Thymus (tissue), 11 donors: ENCODE measurements at regions not wholly inside any gene's neighbourhood (a gene's known extent, or its start where the extent isn't known, plus 50 kb on each side); places are given as distances from the start of the nearest gene placed in this dataset.
"Not testable (repeated sequence)": the region's sequence is repeated elsewhere in the genome, so short reads cannot be mapped to it uniquely, and the experiment has no call there.

ENCODE experiments used
- DNase-seq, 9 donors: peaks; one replicate each; pipeline ENCODE4 v3.0.0-alpha.2; 2013; ENCODE audit warnings: low spot score in 9 of 9, low read depth in 6 of 9, missing footprints in 1 of 9
- H3K27ac ChIP-seq, 2 donors: one replicate each; pipeline ENCODE4 v1.5.1; 2013; ENCODE audit warnings: control low read depth in 1 of 2, low read depth in 1 of 2, low read length in 1 of 2, mild to moderate bottlenecking in 1 of 2, moderate library complexity in 1 of 2
- H3K27me3 ChIP-seq, 2 donors: one replicate each; pipeline ENCODE4 v1.5.1; 2013; ENCODE audit warnings: low read length in 1 of 2; ENCODE audit not compliant: control insufficient read depth in 2 of 2, insufficient read depth in 1 of 2
- H3K36me3 ChIP-seq, 2 donors: one replicate each; pipeline ENCODE4 v1.5.1; 2013; ENCODE audit warnings: low read length in 1 of 2, mild to moderate bottlenecking in 1 of 2, moderate library complexity in 1 of 2; ENCODE audit not compliant: control insufficient read depth in 2 of 2, insufficient read depth in 2 of 2
- H3K4me1 ChIP-seq, 2 donors: one replicate each; pipeline ENCODE4 v1.5.1; 2013; ENCODE audit warnings: low read length in 2 of 2; ENCODE audit not compliant: control insufficient read depth in 2 of 2, insufficient read depth in 2 of 2
- H3K4me3 ChIP-seq, 2 donors: one replicate each; pipeline ENCODE4 v1.5.1; 2013; ENCODE audit warnings: low read length in 2 of 2, control low read depth in 1 of 2, mild to moderate bottlenecking in 1 of 2
- H3K9me3 ChIP-seq, 2 donors: one replicate each; pipeline ENCODE4 v1.5.1; 2013; ENCODE audit warnings: low read length in 1 of 2, mild to moderate bottlenecking in 1 of 2; ENCODE audit not compliant: control insufficient read depth in 2 of 2, insufficient read depth in 1 of 2
- WGBS: extraction: QIAGEN DNeasy Blood & Tissue Kit; methylation state at CpG from one replicate; pipeline ENCODE4 v1.1.7; 2013; 5-methylcytosine and 5-hydroxymethylcytosine counted together
- donor health status: healthy.

DNA sequence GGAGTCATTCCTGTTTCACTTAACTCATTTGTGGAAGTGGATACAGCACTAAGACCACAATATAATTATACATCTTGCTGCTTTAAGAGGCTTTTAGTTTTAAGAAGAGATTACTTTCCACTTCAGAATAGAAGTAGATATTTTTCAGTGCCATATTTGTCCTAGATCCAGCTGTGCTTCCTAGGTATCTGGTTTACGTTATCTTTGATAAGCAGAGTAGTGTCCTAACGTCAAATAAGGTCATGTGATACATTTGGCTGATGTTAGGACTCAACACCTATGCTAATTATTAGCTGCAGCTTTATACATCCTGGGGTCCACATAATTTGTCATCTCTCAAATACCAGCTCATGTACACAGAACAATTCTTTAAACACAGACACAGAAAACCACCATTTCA, 196.2 kb upstream of the SMIM30 start:
- WGBS, result 79% methylated on average over 2 of the region's 2 CpGs
- Histone ChIP-seq H3K4me3 (no peak overlapping the region), H3K4me1 (no peaks in the 10 kb centered on the region), H3K9me3 (no peaks in the 10 kb centered on the region), H3K36me3 (no peaks in the 10 kb centered on the region), H3K27me3 (no peaks in the 10 kb centered on the region), H3K27ac (no peak overlapping the region)
- DNase-seq, result no peak

- 96% methylated on average over 2 of the region's 2 CpGs for WGBS
- no peak overlapping the region for H3K4me3 ChIP-seq
- no peaks in the 10 kb centered on the region for H3K27me3 ChIP-seq
- H3K9me3 ChIP-seq, result no peaks in the 10 kb centered on the region
- DNase-seq, result no peak
- H3K36me3 ChIP-seq, result no peaks in the 10 kb centered on the region
- H3K27ac ChIP-seq, result no peak overlapping the region
- no peaks in the 10 kb centered on the region for H3K4me1 ChIP-seq
Measured at GRCh38 chr7:113308399-113308798, 190.0 kb upstream of the SMIM30 start.

- no peaks in the 10 kb centered on the region for H3K27me3 ChIP-seq
- no peak overlapping the region for H3K27ac ChIP-seq
- H3K4me1 ChIP-seq, result no peaks in the 10 kb centered on the region
- H3K36me3 ChIP-seq, result no peaks in the 10 kb centered on the region
- WGBS, result 75% methylated on average over 2 of the region's 2 CpGs
- DNase-seq, result no peak
- H3K9me3 ChIP-seq, result no peaks in the 10 kb centered on the region
- no peak overlapping the region for H3K4me3 ChIP-seq
Measured at GRCh38 chr7:113307147-113307546, 188.8 kb upstream of the SMIM30 start.

DNA sequence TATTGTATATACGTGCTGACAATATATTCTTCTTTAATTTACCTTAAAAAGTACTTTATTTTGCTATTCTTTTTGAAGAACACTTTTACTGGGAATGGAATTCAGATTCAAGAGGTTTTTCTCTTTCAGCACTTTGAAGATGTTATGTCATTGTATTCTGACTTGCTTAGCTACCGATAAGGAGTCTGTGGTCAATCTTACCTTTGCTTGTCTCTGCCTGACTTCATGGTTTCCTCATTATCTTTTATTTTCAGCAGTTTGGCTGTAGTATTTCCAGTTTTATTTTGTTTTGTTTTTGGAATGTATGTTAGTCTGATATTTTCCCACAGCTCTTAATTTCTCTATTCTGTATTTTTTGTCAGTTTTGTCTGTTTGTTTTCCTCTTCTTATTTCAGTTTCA, 187.9 kb upstream of the SMIM30 start:
- Histone ChIP-seq H3K27me3 (no peaks in the 10 kb centered on the region), H3K36me3 (no peaks in the 10 kb centered on the region), H3K4me1 (no peaks in the 10 kb centered on the region), H3K27ac (no peak overlapping the region), H3K9me3 (no peaks in the 10 kb centered on the region), H3K4me3 (no peak overlapping the region)
- 74% methylated on average over 2 of the region's 2 CpGs for WGBS
- DNase-seq, result no peak

DNA sequence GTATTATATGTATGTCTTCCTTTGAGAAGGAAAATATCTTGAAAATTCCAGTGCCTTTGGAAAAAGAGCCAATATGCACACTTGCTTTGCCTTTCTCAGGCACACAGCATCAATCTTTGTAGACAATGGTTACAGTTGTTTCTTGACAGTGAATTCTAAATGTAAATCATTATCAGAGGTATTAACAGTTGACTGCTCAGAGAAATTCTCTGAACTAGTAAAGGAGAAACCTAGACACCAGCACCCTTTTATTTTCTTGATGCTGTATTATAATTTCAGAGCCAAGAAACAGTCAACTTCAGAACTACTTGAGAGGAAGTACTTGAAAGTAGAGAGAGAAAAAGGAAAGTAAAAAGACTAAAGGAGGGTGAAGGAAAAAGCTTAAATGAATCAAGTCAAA, 185.8 kb upstream of the SMIM30 start:
- H3K27me3 ChIP-seq, result no peaks in the 10 kb centered on the region
- no peaks in the 10 kb centered on the region for H3K4me1 ChIP-seq
- H3K9me3 ChIP-seq, result no peaks in the 10 kb centered on the region
- no peak for DNase-seq
- H3K27ac ChIP-seq, result no peak overlapping the region
- no peak overlapping the region for H3K4me3 ChIP-seq
- H3K36me3 ChIP-seq, result no peaks in the 10 kb centered on the region

DNA sequence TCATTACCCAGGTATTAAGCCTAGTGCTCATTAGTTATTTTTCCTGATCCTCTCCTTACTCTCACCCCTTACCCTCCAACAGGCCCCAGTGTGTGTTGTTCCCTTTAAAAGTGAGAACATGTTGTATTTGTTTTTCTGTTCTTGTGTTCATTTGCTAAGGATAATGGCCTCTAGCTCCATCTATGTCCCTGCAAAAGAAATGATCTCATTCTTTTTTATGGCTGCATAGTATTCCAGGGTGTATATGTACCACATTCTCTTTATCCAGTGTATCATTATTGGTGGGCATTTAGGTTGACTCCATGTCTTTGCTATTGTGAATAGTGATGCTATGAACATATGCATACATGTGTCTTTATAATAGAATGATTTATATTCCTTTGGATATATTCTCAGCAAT, 185.0 kb upstream of the SMIM30 start:
- DNase-seq, H3K36me3 ChIP-seq, H3K4me3 ChIP-seq, H3K9me3 ChIP-seq, H3K27me3 ChIP-seq, H3K27ac ChIP-seq, H3K4me1 ChIP-seq: not testable (repeated sequence)

DNA sequence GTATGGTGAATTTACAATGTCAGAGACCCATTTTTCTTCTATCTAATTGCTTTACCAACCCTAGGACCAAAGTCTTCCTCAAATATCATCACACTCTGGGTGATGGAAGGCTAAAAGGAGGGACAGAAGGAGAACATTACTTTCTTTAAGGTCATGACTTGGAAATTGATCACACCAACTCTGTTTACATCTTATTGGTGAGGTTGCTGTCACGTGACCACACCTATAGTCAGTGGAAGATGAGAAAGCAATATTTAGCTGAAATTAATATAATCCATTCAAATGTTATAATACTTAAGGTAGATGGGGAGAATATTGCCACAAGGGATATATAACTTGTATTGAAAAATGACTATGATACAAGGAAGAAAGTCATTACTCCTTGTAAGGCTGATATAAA, 183.6 kb upstream of the SMIM30 start:
- H3K4me3 ChIP-seq, result no peak overlapping the region
- no peaks in the 10 kb centered on the region for H3K9me3 ChIP-seq
- no peaks in the 10 kb centered on the region for H3K4me1 ChIP-seq
- no peaks in the 10 kb centered on the region for H3K36me3 ChIP-seq
- no peak for DNase-seq
- 86% methylated on average over 1 of the region's 1 CpG for WGBS
- no peaks in the 10 kb centered on the region for H3K27me3 ChIP-seq
- H3K27ac ChIP-seq, result no peak overlapping the region

- Histone ChIP-seq H3K4me3 (no peak overlapping the region), H3K36me3 (no peaks in the 10 kb centered on the region), H3K4me1 (no peaks in the 10 kb centered on the region), H3K9me3 (no peaks in the 10 kb centered on the region), H3K27me3 (no peaks in the 10 kb centered on the region), H3K27ac (no peak overlapping the region)
- DNase-seq, result no peak
- 93% methylated on average over 3 of the region's 3 CpGs for WGBS
Measured at GRCh38 chr7:113301141-113301540, 182.8 kb upstream of the SMIM30 start.

DNA sequence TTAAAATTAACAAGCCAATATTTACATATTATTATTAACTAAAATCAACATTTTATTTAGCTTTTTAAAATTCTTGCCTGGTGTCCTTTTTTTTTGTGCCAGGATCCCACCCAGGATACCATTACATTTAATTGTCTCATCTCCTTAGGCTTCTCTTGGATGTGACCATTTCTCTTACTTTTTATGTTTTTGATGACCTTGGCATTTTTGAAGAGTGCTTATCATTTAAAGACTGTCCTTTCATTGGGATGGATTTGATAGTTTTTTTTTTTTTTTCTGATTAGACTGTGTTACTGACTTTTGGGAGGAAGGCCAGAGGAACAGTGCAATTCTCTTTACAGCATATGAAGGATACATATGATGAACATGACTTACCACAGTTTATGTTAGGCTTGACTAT, 181.4 kb upstream of the SMIM30 start:
- H3K9me3 ChIP-seq, result no peaks in the 10 kb centered on the region
- DNase-seq, result no peak
- no peaks in the 10 kb centered on the region for H3K4me1 ChIP-seq
- H3K27ac ChIP-seq, result no peak overlapping the region
- no peak overlapping the region for H3K4me3 ChIP-seq
- no peaks in the 10 kb centered on the region for H3K36me3 ChIP-seq
- no peaks in the 10 kb centered on the region for H3K27me3 ChIP-seq

- Histone ChIP-seq H3K27me3 (no peaks in the 10 kb centered on the region), H3K4me3 (no peak overlapping the region), H3K9me3 (no peaks in the 10 kb centered on the region), H3K36me3 (no peaks in the 10 kb centered on the region), H3K4me1 (no peaks in the 10 kb centered on the region), H3K27ac (no peak overlapping the region)
- no peak for DNase-seq
Measured at GRCh38 chr7:113298501-113298900, 180.1 kb upstream of the SMIM30 start.
